ENCODE measurements at regions not wholly inside any gene's neighbourhood (a gene's known extent, or its start where the extent isn't known, plus 50 kb on each side); places are given as distances from the start of the nearest gene placed in this dataset.
A peak's percentile ranks its signal among the peaks of the same experiment; 100 is the strongest.

DNA sequence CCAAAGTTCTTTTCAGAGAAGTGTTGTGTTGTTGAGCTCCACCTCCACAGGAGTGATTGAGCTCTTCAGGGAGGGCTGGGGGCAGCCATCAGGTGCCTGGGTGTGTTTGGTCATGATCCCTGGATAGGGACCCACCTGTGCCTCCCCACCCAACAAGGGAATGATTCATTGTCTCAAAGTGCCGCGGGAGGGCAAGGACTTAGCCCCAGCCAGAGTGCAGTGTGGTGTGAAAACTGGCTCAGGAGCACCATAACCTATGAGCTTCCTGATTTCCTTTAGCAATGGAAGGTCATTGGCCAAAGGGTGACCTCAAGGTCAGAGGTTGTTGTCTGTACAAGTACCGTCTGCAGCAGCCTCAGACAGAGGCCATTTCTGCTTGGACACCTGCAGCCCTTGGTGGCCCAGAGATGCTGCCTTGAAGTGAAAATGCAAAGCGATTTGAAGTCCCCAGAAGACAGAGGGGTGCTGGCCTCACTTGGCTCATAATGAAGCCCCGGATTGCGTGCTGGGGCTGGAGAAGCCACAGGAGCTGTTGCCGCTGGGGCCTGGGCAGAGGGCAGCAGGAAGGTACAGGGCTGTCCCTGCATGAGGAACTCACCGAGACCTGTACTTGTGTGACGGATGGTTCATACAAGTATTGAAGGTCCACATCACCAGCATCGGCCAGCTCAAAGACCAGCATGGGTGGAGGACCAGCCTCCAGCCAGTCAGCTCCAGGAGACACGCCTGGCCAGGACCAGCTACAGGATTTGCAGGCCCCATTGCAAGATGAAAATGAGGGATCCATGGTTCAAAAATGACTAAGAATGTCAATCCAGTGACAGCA lies 100.6 kb upstream of the DUSP22 start:
- CTCF ChIA-PET: interaction anchor here (0.7 to 4.3 kb wide), 9 partner anchors 25 to 202 kb away, joined by 3 to 30 read pairs (median 4); no protein-coding TSS in a partner anchor
- H3K9me3 Mint-ChIP-seq: peaks cover 7% of the 10 kb centered on the region
- H3K4me3 Mint-ChIP-seq: no peak overlapping the region
- DNase-seq (no peak), ATAC-seq (no peak)
- H3K27me3 Mint-ChIP-seq: no peaks in the 10 kb centered on the region
- H3K27ac Mint-ChIP-seq: peak overlapping the region; percentile 30
- POLR2A ChIA-PET: interaction anchor here (0.6 to 9.6 kb wide), 9 partner anchors 14 to 311 kb away, joined by 3 to 116 read pairs (median 4); partner anchors contain the start of gene IRF4
- peaks cover 73% of the 10 kb centered on the region for H3K4me1 Mint-ChIP-seq (ENCODE audit: low read depth)
- intact Hi-C loops (cut with micrococcal nuclease): no loop called here
- no peak for TF ChIP-seq CTCF (IDR thresholded peaks at IDR 0.05)
- no peaks in the 10 kb centered on the region for H3K36me3 Mint-ChIP-seq (ENCODE audit: low read depth)

DNA sequence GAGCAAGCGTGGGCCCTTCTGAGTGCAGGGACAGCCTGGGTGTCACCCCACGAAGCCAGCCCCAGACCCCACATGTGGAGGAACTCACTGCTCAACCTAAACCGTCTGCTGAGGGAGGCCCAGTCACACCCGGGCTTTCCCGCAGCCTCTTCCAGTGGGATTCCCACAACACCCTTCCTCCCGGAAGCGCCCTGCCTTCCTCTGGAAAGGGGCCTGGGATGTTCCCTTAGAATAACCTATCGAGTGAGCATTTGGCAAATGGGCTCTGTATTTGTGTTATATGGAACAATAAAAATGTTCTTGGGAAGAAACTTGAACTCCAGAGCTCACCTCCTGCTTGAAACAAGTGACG lies 100.0 kb upstream of the DUSP22 start:
- peaks cover 73% of the 10 kb centered on the region for H3K4me1 Mint-ChIP-seq (ENCODE audit: low read depth)
- intact Hi-C loops (cut with micrococcal nuclease): no loop called here
- CTCF ChIA-PET: interaction anchor here (1.1 to 3.2 kb wide), 4 partner anchors 9 to 201 kb away, joined by 4 to 15 read pairs (median 5); no protein-coding TSS in a partner anchor
- H3K36me3 Mint-ChIP-seq (ENCODE audit: low read depth): no peaks in the 10 kb centered on the region
- DNase-seq: no peak
- H3K27me3 Mint-ChIP-seq: no peaks in the 10 kb centered on the region
- peaks cover 7% of the 10 kb centered on the region for H3K9me3 Mint-ChIP-seq
- ATAC-seq: no peak
- H3K4me3 Mint-ChIP-seq: no peak overlapping the region
- POLR2A ChIA-PET: interaction anchor here (0.6 to 9.6 kb wide), 4 partner anchors 14 to 310 kb away, joined by 3 to 116 read pairs (median 4); partner anchors contain the start of gene IRF4
- no peak overlapping the region for H3K27ac Mint-ChIP-seq
- TF ChIP-seq CTCF (IDR thresholded peaks at IDR 0.05): no peak

DNA sequence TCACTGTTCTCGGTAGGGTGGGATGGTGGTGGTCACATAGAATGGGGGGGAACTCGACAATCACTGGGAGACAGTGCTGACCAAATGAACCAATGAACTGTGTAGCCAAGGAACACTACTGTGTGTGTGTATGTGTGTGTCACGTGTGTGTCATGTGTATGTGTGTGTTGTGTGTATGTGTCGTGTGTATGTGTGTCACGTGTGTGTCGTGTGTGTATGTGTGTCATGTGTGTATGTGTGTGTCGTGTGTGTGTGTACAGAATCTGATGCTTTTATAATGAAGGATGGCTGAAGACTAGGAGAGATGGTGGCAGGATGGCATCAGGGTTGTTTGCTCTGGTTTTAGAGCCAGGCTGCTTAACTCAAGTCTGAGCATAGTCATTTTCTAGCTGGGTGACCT lies 99.1 kb upstream of the DUSP22 start:
- intact Hi-C loops (cut with micrococcal nuclease): no loop called here
- H3K4me3 Mint-ChIP-seq: no peak overlapping the region
- H3K27me3 Mint-ChIP-seq: no peaks in the 10 kb centered on the region
- H3K9me3 Mint-ChIP-seq: peaks cover 7% of the 10 kb centered on the region
- H3K36me3 Mint-ChIP-seq (ENCODE audit: low read depth): no peaks in the 10 kb centered on the region
- no peak for ATAC-seq
- POLR2A ChIA-PET: interaction anchor here (1.0 to 9.6 kb wide), 5 partner anchors 14 to 238 kb away, joined by 3 to 116 read pairs (median 3); partner anchors contain the start of gene IRF4
- TF ChIP-seq CTCF (IDR thresholded peaks at IDR 0.05): no peak
- peaks cover 73% of the 10 kb centered on the region for H3K4me1 Mint-ChIP-seq (ENCODE audit: low read depth)
- no peak for DNase-seq
- CTCF ChIA-PET: interaction anchor here (1.2 to 3.2 kb wide), 3 partner anchors 9 to 31 kb away, joined by 4 to 15 read pairs (median 6); no protein-coding TSS in a partner anchor
- peak overlapping the region; percentile 84 for H3K27ac Mint-ChIP-seq

DNA sequence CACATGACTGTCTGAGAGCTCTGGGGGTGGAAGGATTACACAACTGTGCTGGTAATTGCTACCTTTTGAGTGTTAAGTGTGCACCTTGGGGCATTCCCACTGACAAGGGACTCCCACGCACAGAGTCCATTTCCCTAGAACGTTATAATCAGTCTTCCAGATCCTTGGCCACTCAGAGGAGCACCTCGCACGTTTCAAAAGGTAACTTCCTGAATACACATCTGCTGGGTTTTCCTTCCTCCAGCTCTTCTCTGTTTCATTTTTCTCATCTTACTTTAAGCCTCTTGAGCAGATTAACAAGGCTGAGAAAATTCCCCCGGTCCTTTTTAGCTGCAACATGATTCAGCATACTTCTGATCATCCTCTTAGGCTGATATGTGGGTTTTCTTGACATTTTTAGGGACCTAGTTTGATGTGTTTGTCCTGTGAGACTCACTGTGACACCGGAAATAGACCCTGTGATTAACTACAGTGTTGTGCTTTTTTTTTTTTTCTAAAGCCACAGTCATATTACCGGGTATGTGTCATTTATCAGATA lies 98.4 kb upstream of the DUSP22 start:
- peaks cover 68% of the 10 kb centered on the region for H3K4me1 Mint-ChIP-seq (ENCODE audit: low read depth)
- no peak for TF ChIP-seq CTCF (IDR thresholded peaks at IDR 0.05)
- intact Hi-C loops (cut with micrococcal nuclease): no loop called here
- H3K27ac Mint-ChIP-seq: peak overlapping the region; percentile 84
- H3K9me3 Mint-ChIP-seq: peaks cover 7% of the 10 kb centered on the region
- H3K27me3 Mint-ChIP-seq: no peaks in the 10 kb centered on the region
- H3K4me3 Mint-ChIP-seq: peak overlapping the region; percentile 13
- POLR2A ChIA-PET: interaction anchor here (1.0 to 9.6 kb wide), 7 partner anchors 13 to 238 kb away, joined by 3 to 116 read pairs (median 3); partner anchors contain the start of gene IRF4
- ATAC-seq: peak; percentile 66
- no peaks in the 10 kb centered on the region for H3K36me3 Mint-ChIP-seq (ENCODE audit: low read depth)
- CTCF ChIA-PET: interaction anchor here (1.2 to 3.2 kb wide), 3 partner anchors 8 to 30 kb away, joined by 4 to 15 read pairs (median 6); no protein-coding TSS in a partner anchor
- peak; percentile 55 for DNase-seq
